RCC 7860 (cell line): ENCODE measurements at regions not wholly inside any gene's neighbourhood (a gene's known extent, or its start where the extent isn't known, plus 50 kb on each side); places are given as distances from the start of the nearest gene placed in this dataset.
A peak's percentile ranks its signal among the peaks of the same experiment; 100 is the strongest.

Source experiments
- DNase-seq: peaks from one replicate; pipeline ENCODE4 v3.0.0-alpha.2; 2015; ENCODE audit warnings: low spot score
- FAIRE-seq: peaks from 2 replicates; lab custom pipeline; 2012; peaks lifted over from hg19 to GRCh38; lab: Jason Lieb, UNC

- FAIRE-seq, result no peak
- no peak for DNase-seq
Measured at GRCh38 chr15:98403569-98403968, 244.8 kb upstream of the IGF1R start.

GRCh38 chr15:98405013-98405412 is 243.3 kb upstream of the IGF1R start:
- FAIRE-seq (no peak), DNase-seq (no peak)

- peak; percentile 78 for FAIRE-seq
- peak; percentile 49 for DNase-seq
Measured at GRCh38 chr15:98408231-98408630, 240.1 kb upstream of the IGF1R start.

- DNase-seq (no peak), FAIRE-seq (no peak)
Measured at GRCh38 chr15:98410328-98410727, 238.0 kb upstream of the IGF1R start.

- no peak for FAIRE-seq
- DNase-seq, result no peak
Measured at GRCh38 chr15:98412852-98413251, 235.5 kb upstream of the IGF1R start.

- FAIRE-seq, result no peak
Measured at GRCh38 chr15:98413933-98414546, 234.3 kb upstream of the IGF1R start.

GRCh38 chr15:98416222-98416855 is 232.0 kb upstream of the IGF1R start:
- no peak for FAIRE-seq
- no peak for DNase-seq

More at GRCh38 chr15:98413933-98414546, 234.3 kb upstream of the IGF1R start:
- no peak for DNase-seq

- FAIRE-seq, result no peak
- DNase-seq, result no peak
Measured at GRCh38 chr15:98417346-98417745, 231.0 kb upstream of the IGF1R start.

GRCh38 chr15:98418122-98418521 is 230.2 kb upstream of the IGF1R start:
- no peak for FAIRE-seq
- no peak for DNase-seq

GRCh38 chr15:98419173-98419780 is 229.1 kb upstream of the IGF1R start:
- no peak for DNase-seq
- no peak for FAIRE-seq

- FAIRE-seq (no peak), DNase-seq (no peak)
Measured at GRCh38 chr15:98420837-98421236, 227.5 kb upstream of the IGF1R start.

- DNase-seq (no peak), FAIRE-seq (no peak)
Measured at GRCh38 chr15:98421419-98422129, 226.8 kb upstream of the IGF1R start.

- FAIRE-seq (no peak), DNase-seq (no peak)
Measured at GRCh38 chr15:98422130-98422478, 226.2 kb upstream of the IGF1R start.

- no peak for DNase-seq
- FAIRE-seq, result no peak
Measured at GRCh38 chr15:98425173-98425572, 223.2 kb upstream of the IGF1R start.

GRCh38 chr15:98427321-98427720 is 221.0 kb upstream of the IGF1R start:
- no peak for FAIRE-seq

GRCh38 chr15:98428253-98428989 is 219.9 kb upstream of the IGF1R start:
- FAIRE-seq, result no peak
- DNase-seq, result peak; percentile 7

More at GRCh38 chr15:98427321-98427720, 221.0 kb upstream of the IGF1R start:
- no peak for DNase-seq

GRCh38 chr15:98431171-98431570 is 217.2 kb upstream of the IGF1R start:
- no peak for FAIRE-seq
- no peak for DNase-seq

- no peak for FAIRE-seq
- no peak for DNase-seq
Measured at GRCh38 chr15:98433346-98433745, 215.0 kb upstream of the IGF1R start.

- DNase-seq (no peak), FAIRE-seq (no peak)
Measured at GRCh38 chr15:98433856-98434255, 214.5 kb upstream of the IGF1R start.

GRCh38 chr15:98437752-98438151 is 210.6 kb upstream of the IGF1R start:
- DNase-seq (no peak), FAIRE-seq (no peak)

GRCh38 chr15:98438326-98438725 is 210.0 kb upstream of the IGF1R start:
- FAIRE-seq (no peak), DNase-seq (no peak)
